Left kidney (tissue), 1 donor: ENCODE measurements at regions not wholly inside any gene's neighbourhood (a gene's known extent, or its start where the extent isn't known, plus 50 kb on each side); places are given as distances from the start of the nearest gene placed in this dataset.

Source experiments
- DNase-seq: peaks from one replicate; pipeline ENCODE4 v3.0.0-alpha.2; 2013

GRCh38 chr1:222288053-222288452, 259.9 kb downstream of the HHIPL2 start:
- DNase-seq, result no peak

GRCh38 chr1:222286011-222286410, 261.9 kb downstream of the HHIPL2 start:
- DNase-seq, result no peak

- DNase-seq, result no peak
These were observed 262.4 kb downstream of the HHIPL2 start for GRCh38 chr1:222285526-222285925.

GRCh38 chr1:222284466-222284865, 263.4 kb downstream of the HHIPL2 start:
- no peak for DNase-seq

- DNase-seq, result peak; percentile 8
These were observed 264.6 kb downstream of the HHIPL2 start for GRCh38 chr1:222283147-222283768.

GRCh38 chr1:222279591-222279990, 268.3 kb downstream of the HHIPL2 start:
- no peak for DNase-seq

- DNase-seq, result no peak
These were observed 269.4 kb downstream of the HHIPL2 start for GRCh38 chr1:222278501-222278900.

GRCh38 chr1:222275729-222276465, 272.0 kb downstream of the HHIPL2 start:
- DNase-seq, result no peak

- DNase-seq, result no peak
These were observed 272.7 kb downstream of the HHIPL2 start for GRCh38 chr1:222275001-222275728.

- peak; percentile 5 for DNase-seq
These were observed 281.4 kb downstream of the HHIPL2 start for GRCh38 chr1:222266223-222267196.

GRCh38 chr1:222263791-222264190, 284.1 kb downstream of the HHIPL2 start:
- DNase-seq, result no peak

- no peak for DNase-seq
These were observed 290.9 kb downstream of the HHIPL2 start for GRCh38 chr1:222257027-222257426.

- DNase-seq, result no peak
These were observed 291.8 kb downstream of the HHIPL2 start for GRCh38 chr1:222256058-222256457.

GRCh38 chr1:222252788-222253187, 295.1 kb downstream of the HHIPL2 start:
- DNase-seq, result no peak

GRCh38 chr1:222251847-222252246, 296.1 kb downstream of the HHIPL2 start:
- DNase-seq, result no peak

GRCh38 chr1:222250376-222250775, 297.5 kb downstream of the HHIPL2 start:
- no peak for DNase-seq

- no peak for DNase-seq
These were observed 300.0 kb downstream of the HHIPL2 start for GRCh38 chr1:222247811-222248310.

GRCh38 chr1:222247081-222247480, 300.8 kb downstream of the HHIPL2 start:
- DNase-seq, result no peak

GRCh38 chr1:222243902-222244301, 304.0 kb downstream of the HHIPL2 start:
- no peak for DNase-seq

- no peak for DNase-seq
These were observed 305.4 kb downstream of the HHIPL2 start for GRCh38 chr1:222242492-222242891.

GRCh38 chr1:222241410-222241809, 306.5 kb downstream of the HHIPL2 start:
- DNase-seq, result no peak
